Glutamatergic neuron (in vitro differentiated cells): ENCODE measurements at regions not wholly inside any gene's neighbourhood (a gene's known extent, or its start where the extent isn't known, plus 50 kb on each side); places are given as distances from the start of the nearest gene placed in this dataset.

Experiments
- DNase-seq: peaks from one replicate; pipeline ENCODE4 v3.0.0; 2022
- H3K27ac Mint-ChIP-seq: one replicate; pipeline ENCODE4 v1.8.0; 2020; ENCODE audit warnings: mild to moderate bottlenecking, mixed read lengths, inconsistent platforms; ENCODE audit not compliant: unreplicated experiment
- H3K27me3 Mint-ChIP-seq: one replicate; pipeline ENCODE4 v1.8.0; 2020; ENCODE audit warnings: mild to moderate bottlenecking, moderate library complexity, mixed read lengths, inconsistent platforms; ENCODE audit not compliant: unreplicated experiment
- H3K36me3 Mint-ChIP-seq: one replicate; pipeline ENCODE4 v1.8.0; 2020; ENCODE audit warnings: mild to moderate bottlenecking, mixed read lengths, inconsistent platforms; ENCODE audit not compliant: unreplicated experiment
- H3K4me1 Mint-ChIP-seq: one replicate; pipeline ENCODE4 v1.8.0; 2020; ENCODE audit warnings: mild to moderate bottlenecking, low read depth, mixed read lengths, inconsistent platforms; ENCODE audit not compliant: unreplicated experiment
- H3K4me3 Mint-ChIP-seq: one replicate; pipeline ENCODE4 v1.8.0; 2020; ENCODE audit warnings: mild to moderate bottlenecking, mixed read lengths, inconsistent platforms; ENCODE audit not compliant: unreplicated experiment
- H3K9me3 Mint-ChIP-seq: one replicate; pipeline ENCODE4 v1.8.0; 2020; ENCODE audit warnings: mild to moderate bottlenecking, moderate library complexity, mixed read lengths, inconsistent platforms; ENCODE audit not compliant: unreplicated experiment
- CTCF ChIP-seq: fragments of 200-600 bp; sonication (generic); IDR thresholded peaks from one replicate; pipeline ENCODE4 v1.5.0; 2021; ENCODE audit not compliant: partially characterized antibody, unreplicated experiment

GRCh38 chr3:31434819-31435218 is 97.9 kb upstream of the STT3B start:
- DNase-seq: no peak
- H3K9me3 Mint-ChIP-seq: no peaks in the 10 kb centered on the region
- TF ChIP-seq CTCF: no peak

GRCh38 chr3:31436830-31437229 is 95.9 kb upstream of the STT3B start:
- H3K27me3 Mint-ChIP-seq: peaks cover 2% of the 10 kb centered on the region
- no peak for DNase-seq
- peaks cover 6% of the 10 kb centered on the region for H3K36me3 Mint-ChIP-seq
- H3K4me3 Mint-ChIP-seq: no peak overlapping the region
- H3K27ac Mint-ChIP-seq: no peak overlapping the region
- H3K9me3 Mint-ChIP-seq: no peaks in the 10 kb centered on the region
- no peak for TF ChIP-seq CTCF
- H3K4me1 Mint-ChIP-seq: no peaks in the 10 kb centered on the region

More at GRCh38 chr3:31434819-31435218, 97.9 kb upstream of the STT3B start:
- Mint-ChIP-seq H3K4me3 (no peak overlapping the region), H3K4me1 (no peaks in the 10 kb centered on the region), H3K36me3 (peaks cover 6% of the 10 kb centered on the region), H3K27ac (no peak overlapping the region), H3K27me3 (no peaks in the 10 kb centered on the region)

- H3K4me3 Mint-ChIP-seq: no peak overlapping the region
- H3K27me3 Mint-ChIP-seq: peaks cover 2% of the 10 kb centered on the region
- H3K27ac Mint-ChIP-seq: no peak overlapping the region
- peaks cover 6% of the 10 kb centered on the region for H3K36me3 Mint-ChIP-seq
- H3K4me1 Mint-ChIP-seq: no peaks in the 10 kb centered on the region
- H3K9me3 Mint-ChIP-seq: no peaks in the 10 kb centered on the region
- no peak for TF ChIP-seq CTCF
- DNase-seq: no peak
Observed at GRCh38 chr3:31438742-31439141, 94.0 kb upstream of the STT3B start.

GRCh38 chr3:31439890-31440750 is 92.6 kb upstream of the STT3B start:
- Mint-ChIP-seq H3K4me3 (no peak overlapping the region), H3K36me3 (peaks cover 6% of the 10 kb centered on the region), H3K27me3 (peaks cover 2% of the 10 kb centered on the region), H3K27ac (no peak overlapping the region), H3K4me1 (no peaks in the 10 kb centered on the region), H3K9me3 (no peaks in the 10 kb centered on the region)
- DNase-seq: no peak
- no peak for TF ChIP-seq CTCF

GRCh38 chr3:31440878-31441277 is 91.8 kb upstream of the STT3B start:
- no peak for TF ChIP-seq CTCF
- H3K27ac Mint-ChIP-seq: no peak overlapping the region
- H3K27me3 Mint-ChIP-seq: peaks cover 2% of the 10 kb centered on the region
- peaks cover 6% of the 10 kb centered on the region for H3K36me3 Mint-ChIP-seq
- DNase-seq: no peak
- H3K4me3 Mint-ChIP-seq: no peak overlapping the region
- no peaks in the 10 kb centered on the region for H3K4me1 Mint-ChIP-seq
- no peaks in the 10 kb centered on the region for H3K9me3 Mint-ChIP-seq
